ENCODE measurements at regions not wholly inside any gene's neighbourhood (a gene's known extent, or its start where the extent isn't known, plus 50 kb on each side); places are given as distances from the start of the nearest gene placed in this dataset.

DNA sequence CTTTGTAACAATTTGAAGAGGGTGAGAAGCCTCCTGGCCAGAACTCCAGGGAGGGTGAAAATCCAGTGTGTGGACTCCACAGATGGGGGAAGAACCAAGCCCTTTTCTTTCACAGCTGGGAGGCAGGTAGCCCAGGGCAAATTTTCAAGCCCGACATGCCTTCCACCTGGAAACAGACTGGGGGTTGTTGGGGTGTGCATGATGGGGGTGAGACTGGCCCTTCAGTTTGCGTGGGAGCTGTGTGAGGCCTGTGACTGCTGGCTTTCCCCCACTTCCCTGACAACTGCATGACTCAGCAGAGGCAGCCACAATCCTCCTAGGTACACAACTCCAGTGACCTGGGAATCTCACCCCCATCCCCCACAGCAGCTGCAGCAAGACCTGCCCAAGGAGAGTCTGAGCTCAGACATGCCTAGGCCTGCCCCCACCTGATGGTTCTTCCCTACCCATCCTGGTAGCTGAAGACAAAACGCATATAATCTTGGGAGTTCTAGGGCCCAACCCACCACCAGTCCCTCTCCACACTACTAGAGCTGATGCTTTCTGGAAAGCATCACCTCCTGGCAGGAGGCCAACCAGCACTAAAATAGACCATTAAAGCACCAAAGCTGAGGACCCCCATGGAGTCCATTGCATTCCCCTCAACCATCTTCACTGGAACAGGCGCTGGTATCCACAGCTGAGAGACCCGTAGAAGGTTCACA lies 445.4 kb downstream of the TFEC start:
- no peak for DNase-seq (ENCODE audit: low spot score in 2 of 2)
- WGBS, result 77% methylated on average over 5 of the region's 5 CpGs
- Histone ChIP-seq H3K27me3 (no peaks in the 10 kb centered on the region), H3K4me1 (no peaks in the 10 kb centered on the region), H3K9me3 (no peaks in the 10 kb centered on the region), H3K36me3 (no peaks in the 10 kb centered on the region), H3K4me3 (no peak overlapping the region), H3K27ac (no peak overlapping the region)
- TF ChIP-seq EP300 (IDR thresholded peaks at IDR 0.05) (no peak), POLR2AphosphoS5 (IDR thresholded peaks at IDR 0.05) (no peak), POLR2A (IDR thresholded peaks at IDR 0.05) (no peak)
- TF ChIP-seq, protein P1, sequence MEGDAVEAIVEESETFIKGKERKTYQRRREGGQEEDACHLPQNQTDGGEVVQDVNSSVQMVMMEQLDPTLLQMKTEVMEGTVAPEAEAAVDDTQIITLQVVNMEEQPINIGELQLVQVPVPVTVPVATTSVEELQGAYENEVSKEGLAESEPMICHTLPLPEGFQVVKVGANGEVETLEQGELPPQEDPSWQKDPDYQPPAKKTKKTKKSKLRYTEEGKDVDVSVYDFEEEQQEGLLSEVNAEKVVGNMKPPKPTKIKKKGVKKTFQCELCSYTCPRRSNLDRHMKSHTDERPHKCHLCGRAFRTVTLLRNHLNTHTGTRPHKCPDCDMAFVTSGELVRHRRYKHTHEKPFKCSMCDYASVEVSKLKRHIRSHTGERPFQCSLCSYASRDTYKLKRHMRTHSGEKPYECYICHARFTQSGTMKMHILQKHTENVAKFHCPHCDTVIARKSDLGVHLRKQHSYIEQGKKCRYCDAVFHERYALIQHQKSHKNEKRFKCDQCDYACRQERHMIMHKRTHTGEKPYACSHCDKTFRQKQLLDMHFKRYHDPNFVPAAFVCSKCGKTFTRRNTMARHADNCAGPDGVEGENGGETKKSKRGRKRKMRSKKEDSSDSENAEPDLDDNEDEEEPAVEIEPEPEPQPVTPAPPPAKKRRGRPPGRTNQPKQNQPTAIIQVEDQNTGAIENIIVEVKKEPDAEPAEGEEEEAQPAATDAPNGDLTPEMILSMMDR (IDR thresholded peaks at IDR 0.05), result no peak

DNA sequence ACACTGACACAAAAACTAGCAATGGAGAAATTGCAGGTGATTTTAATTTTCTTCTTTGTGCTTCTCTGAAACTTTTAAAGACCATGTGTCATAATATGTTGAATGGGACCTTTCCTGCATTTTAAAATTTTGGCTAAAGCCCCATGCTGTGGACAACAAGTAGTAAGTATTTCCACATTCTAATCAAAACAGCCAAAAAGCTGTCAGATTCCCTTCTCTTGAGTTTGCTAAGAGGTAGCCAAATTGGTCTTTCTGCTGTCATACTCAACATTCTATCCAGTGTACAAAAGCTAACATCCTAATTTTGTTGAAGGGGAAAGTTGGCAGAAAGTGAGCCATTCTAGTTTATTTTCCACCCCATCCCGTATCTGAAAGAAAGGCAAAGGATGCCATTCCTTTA lies 447.6 kb downstream of the TFEC start:
- Histone ChIP-seq H3K27ac (no peak overlapping the region), H3K36me3 (no peaks in the 10 kb centered on the region), H3K9me3 (no peaks in the 10 kb centered on the region), H3K4me1 (no peaks in the 10 kb centered on the region), H3K4me3 (no peak overlapping the region), H3K27me3 (no peaks in the 10 kb centered on the region)
- DNase-seq (ENCODE audit: low spot score in 2 of 2), result no peak
- TF ChIP-seq POLR2A (IDR thresholded peaks at IDR 0.05) (no peak), EP300 (IDR thresholded peaks at IDR 0.05) (no peak), POLR2AphosphoS5 (IDR thresholded peaks at IDR 0.05) (no peak)
- TF ChIP-seq, protein P1 (IDR thresholded peaks at IDR 0.05), result no peak
- WGBS, result 48% methylated on average over 1 of the region's 1 CpG

- H3K4me3 ChIP-seq, result no peak overlapping the region
- TF ChIP-seq POLR2A (IDR thresholded peaks at IDR 0.05) (no peak), POLR2AphosphoS5 (IDR thresholded peaks at IDR 0.05) (no peak), EP300 (IDR thresholded peaks at IDR 0.05) (no peak)
- TF ChIP-seq, protein P1 (IDR thresholded peaks at IDR 0.05), result no peak
- H3K36me3 ChIP-seq, result no peaks in the 10 kb centered on the region
- no peak overlapping the region for H3K27ac ChIP-seq
- H3K9me3 ChIP-seq, result no peaks in the 10 kb centered on the region
- no peaks in the 10 kb centered on the region for H3K27me3 ChIP-seq
- DNase-seq (ENCODE audit: low spot score in 2 of 2), result no peak
- no peaks in the 10 kb centered on the region for H3K4me1 ChIP-seq
- 62% methylated on average over 2 of the region's 2 CpGs for WGBS
These were observed 452.0 kb downstream of the TFEC start for GRCh38 chr7:115578576-115578975.

GRCh38 chr7:115574681-115575291 lies 455.8 kb downstream of the TFEC start:
- H3K4me3 ChIP-seq, result no peak overlapping the region
- no peaks in the 10 kb centered on the region for H3K27me3 ChIP-seq
- no peaks in the 10 kb centered on the region for H3K9me3 ChIP-seq
- no peaks in the 10 kb centered on the region for H3K36me3 ChIP-seq
- no peaks in the 10 kb centered on the region for H3K4me1 ChIP-seq
- H3K27ac ChIP-seq, result no peak overlapping the region
- DNase-seq (ENCODE audit: low spot score in 2 of 2), result no peak
- TF ChIP-seq EP300 (IDR thresholded peaks at IDR 0.05) (no peak), POLR2AphosphoS5 (IDR thresholded peaks at IDR 0.05) (no peak), POLR2A (IDR thresholded peaks at IDR 0.05) (no peak)
- TF ChIP-seq, protein P1 (IDR thresholded peaks at IDR 0.05), result no peak
- 77% methylated on average over 6 of the region's 6 CpGs for WGBS

DNA sequence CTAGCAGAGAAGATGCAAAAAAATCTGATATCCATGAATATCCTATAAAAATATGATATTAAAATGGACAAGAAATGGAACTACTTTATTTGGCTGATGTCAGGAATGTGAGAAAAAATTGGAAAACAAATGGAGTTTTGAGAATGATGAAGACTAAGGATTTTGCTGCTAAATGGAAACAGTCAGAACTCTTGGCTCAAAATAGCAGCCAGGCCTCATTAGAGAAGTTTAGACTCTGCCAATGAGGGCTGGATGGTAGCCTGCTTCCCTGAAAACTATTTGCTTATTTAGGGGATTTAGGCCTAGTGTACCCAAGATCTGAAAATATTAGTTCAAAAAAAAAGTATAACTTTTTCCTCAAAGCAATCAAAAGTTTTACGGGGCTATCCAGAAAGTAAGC lies 458.5 kb downstream of the TFEC start:
- no peaks in the 10 kb centered on the region for H3K36me3 ChIP-seq
- H3K4me1 ChIP-seq, result no peaks in the 10 kb centered on the region
- H3K27me3 ChIP-seq, result no peaks in the 10 kb centered on the region
- H3K4me3 ChIP-seq, result no peak overlapping the region
- no peak overlapping the region for H3K27ac ChIP-seq
- WGBS, result 71% methylated on average over 1 of the region's 1 CpG
- no peaks in the 10 kb centered on the region for H3K9me3 ChIP-seq
- TF ChIP-seq, protein P1 (IDR thresholded peaks at IDR 0.05), result no peak
- DNase-seq (ENCODE audit: low spot score in 2 of 2), result no peak

Data from suprapubic skin (tissue), 4 donors.